ENCODE measurements at regions not wholly inside any gene's neighbourhood (a gene's known extent, or its start where the extent isn't known, plus 50 kb on each side); places are given as distances from the start of the nearest gene placed in this dataset.

GRCh38 chr11:128200467-128200866, 386.9 kb downstream of the ETS1 start:
- Histone ChIP-seq H3K79me2 (ENCODE audit: insufficient read depth, low read depth, low read length) (no peaks in the 10 kb centered on the region), H3K4me3 (ENCODE audit: low read depth, low read length, poor library complexity, severe bottlenecking) (no peak overlapping the region), H3K4me2 (ENCODE audit: low read length) (no peak overlapping the region), H3K4me1 (ENCODE audit: insufficient read depth, low read length, poor library complexity, severe bottlenecking) (no peaks in the 10 kb centered on the region), H3K9me3 (ENCODE audit: low read length) (no peaks in the 10 kb centered on the region), H4K20me1 (ENCODE audit: insufficient read depth, low read length) (no peaks in the 10 kb centered on the region), H3K9me2 (ENCODE audit: insufficient read depth, low read length) (no peaks in the 10 kb centered on the region), H3K36me3 (ENCODE audit: insufficient read depth, low read length) (no peaks in the 10 kb centered on the region), H3K27ac (ENCODE audit: low read depth, low read length, poor library complexity, severe bottlenecking) (no peak overlapping the region), H2AFZ (ENCODE audit: low read length) (no peak overlapping the region)
- no peak for DNase-seq (ENCODE audit: low spot score)
- no peak for TF ChIP-seq EZH2phosphoT487 (IDR thresholded peaks at IDR 0.05; ENCODE audit: borderline replicate concordance, low read depth, low read length)
- TF ChIP-seq CTCF (conservative IDR thresholded peaks at IDR 0.05; ENCODE audit: low read length): no peak
- intact Hi-C loops (cut with micrococcal nuclease; ENCODE audit: unreplicated experiment): no loop called here
- CTCF ChIA-PET (ENCODE audit: unreplicated experiment): no interaction called here
- POLR2A ChIA-PET: no interaction called here
- BruUV-seq (replicated peaks): no TSS peak

- Histone ChIP-seq H3K9me3 (ENCODE audit: low read length) (no peaks in the 10 kb centered on the region), H3K79me2 (ENCODE audit: insufficient read depth, low read depth, low read length) (no peaks in the 10 kb centered on the region), H2AFZ (ENCODE audit: low read length) (no peak overlapping the region), H4K20me1 (ENCODE audit: insufficient read depth, low read length) (no peaks in the 10 kb centered on the region), H3K9me2 (ENCODE audit: insufficient read depth, low read length) (no peaks in the 10 kb centered on the region), H3K4me2 (ENCODE audit: low read length) (no peak overlapping the region), H3K36me3 (ENCODE audit: insufficient read depth, low read length) (no peaks in the 10 kb centered on the region), H3K27ac (ENCODE audit: low read depth, low read length, poor library complexity, severe bottlenecking) (no peak overlapping the region), H3K4me1 (ENCODE audit: insufficient read depth, low read length, poor library complexity, severe bottlenecking) (no peaks in the 10 kb centered on the region), H3K4me3 (ENCODE audit: low read depth, low read length, poor library complexity, severe bottlenecking) (no peak overlapping the region)
- no TSS peak for BruUV-seq (replicated peaks)
- ChIA-PET CTCF (ENCODE audit: unreplicated experiment) (no interaction called here), POLR2A (interaction anchor here (0.5 kb wide), 1 partner anchor 755 kb away, joined by 3 read pairs; no protein-coding TSS in a partner anchor)
- no peak for DNase-seq (ENCODE audit: low spot score)
- intact Hi-C loops (cut with micrococcal nuclease; ENCODE audit: unreplicated experiment): no loop called here
- TF ChIP-seq EZH2phosphoT487 (IDR thresholded peaks at IDR 0.05; ENCODE audit: borderline replicate concordance, low read depth, low read length) (no peak), CTCF (conservative IDR thresholded peaks at IDR 0.05; ENCODE audit: low read length) (no peak)
Measured at GRCh38 chr11:128198216-128198772, 389.1 kb downstream of the ETS1 start.

- H4K20me1 ChIP-seq (ENCODE audit: insufficient read depth, low read length): no peaks in the 10 kb centered on the region
- intact Hi-C loops (cut with micrococcal nuclease; ENCODE audit: unreplicated experiment): no loop called here
- no peaks in the 10 kb centered on the region for H3K4me1 ChIP-seq (ENCODE audit: insufficient read depth, low read length, poor library complexity, severe bottlenecking)
- no peak overlapping the region for H3K4me2 ChIP-seq (ENCODE audit: low read length)
- H3K36me3 ChIP-seq (ENCODE audit: insufficient read depth, low read length): no peaks in the 10 kb centered on the region
- no peak for TF ChIP-seq CTCF (conservative IDR thresholded peaks at IDR 0.05; ENCODE audit: low read length)
- no peak for TF ChIP-seq EZH2phosphoT487 (IDR thresholded peaks at IDR 0.05; ENCODE audit: borderline replicate concordance, low read depth, low read length)
- CTCF ChIA-PET (ENCODE audit: unreplicated experiment): no interaction called here
- no peak overlapping the region for H3K4me3 ChIP-seq (ENCODE audit: low read depth, low read length, poor library complexity, severe bottlenecking)
- H3K9me3 ChIP-seq (ENCODE audit: low read length): no peaks in the 10 kb centered on the region
- no TSS peak for BruUV-seq (replicated peaks)
- no peak overlapping the region for H2AFZ ChIP-seq (ENCODE audit: low read length)
- H3K27ac ChIP-seq (ENCODE audit: low read depth, low read length, poor library complexity, severe bottlenecking): no peak overlapping the region
- no peaks in the 10 kb centered on the region for H3K9me2 ChIP-seq (ENCODE audit: insufficient read depth, low read length)
- no peaks in the 10 kb centered on the region for H3K79me2 ChIP-seq (ENCODE audit: insufficient read depth, low read depth, low read length)
- DNase-seq (ENCODE audit: low spot score): no peak
- POLR2A ChIA-PET: interaction anchor here (0.6 kb wide), 1 partner anchor 14 kb away, joined by 3 read pairs; no protein-coding TSS in a partner anchor
Measured at GRCh38 chr11:128196235-128196634, 391.1 kb downstream of the ETS1 start.
